PC-9 (cell line): ENCODE measurements at regions not wholly inside any gene's neighbourhood (a gene's known extent, or its start where the extent isn't known, plus 50 kb on each side); places are given as distances from the start of the nearest gene placed in this dataset.

Source experiments
- BruUV-seq: library from RNA; stranded (reverse); fragments of 400-500 nt; replicated peaks from 2 replicates; lab custom pipeline; 2021; lab: Mats Ljungman, UMichigan
- CTCF ChIA-PET: fragments of 300-600 bp; sonication (Branson Sonifier 250); formaldehyde crosslinking; loops from one replicate; lab custom pipeline; 2022; ENCODE audit warnings: antibody characterized with exemption; lab: Charles Lee
- POLR2A ChIA-PET: fragments of 300-600 bp; sonication (Branson Sonifier 250); formaldehyde crosslinking; loops from one replicate; lab custom pipeline; 2022; ENCODE audit warnings: antibody characterized with exemption; ENCODE audit not compliant: unreplicated experiment; lab: Charles Lee
- DNase-seq, 2 experiments: peaks; one replicate each; pipeline versions ENCODE4 v3.0.0 to v3.0.0-alpha.2; 2015 to 2022; ENCODE audit warnings: mixed read lengths in 1 of 2
- H2AFZ ChIP-seq: fragments of 200-600 bp; sonication (generic); 2 replicates; pipeline ENCODE4 v1.8.1; 2017; ENCODE audit warnings: antibody characterized with exemption
- H3F3A ChIP-seq: fragments of 200-600 bp; sonication (generic); 2 replicates; pipeline ENCODE4 v1.8.1; 2017; ENCODE audit warnings: antibody characterized with exemption, mild to moderate bottlenecking, low read depth; ENCODE audit not compliant: insufficient read depth
- H3K27ac ChIP-seq: fragments of 200-600 bp; sonication (generic); 2 replicates; pipeline ENCODE4 v1.6.1; 2016; ENCODE audit warnings: mixed run types
- H3K27me3 ChIP-seq: fragments of 200-600 bp; sonication (generic); 2 replicates; pipeline ENCODE4 v1.6.1; 2016; ENCODE audit warnings: low read depth, mixed run types; ENCODE audit not compliant: insufficient read depth
- H3K36me3 ChIP-seq: fragments of 200-600 bp; sonication (generic); 2 replicates; pipeline ENCODE4 v1.6.1; 2016; ENCODE audit warnings: low read depth, mixed run types
- H3K4me1 ChIP-seq: fragments of 200-600 bp; sonication (generic); replicated peaks from 2 replicates; pipeline ENCODE4 v1.6.1; 2016; ENCODE audit warnings: mixed run types; ENCODE audit not compliant: insufficient read depth
- H3K4me2 ChIP-seq: fragments of 200-600 bp; sonication (generic); 2 replicates; pipeline ENCODE4 v1.6.1; 2017; ENCODE audit warnings: mixed run types
- H3K4me3 ChIP-seq: fragments of 200-600 bp; sonication (generic); 2 replicates; pipeline ENCODE4 v1.6.1; 2016; ENCODE audit warnings: mixed run types
- H3K79me2 ChIP-seq: fragments of 200-600 bp; sonication (generic); 2 replicates; pipeline ENCODE4 v1.6.1; 2017; ENCODE audit warnings: low read depth, mixed run types
- H3K9me2 ChIP-seq: fragments of 200-600 bp; sonication (generic); 2 replicates; pipeline ENCODE4 v1.8.1; 2017; ENCODE audit warnings: mild to moderate bottlenecking; ENCODE audit not compliant: insufficient read depth
- H3K9me3 ChIP-seq: fragments of 200-600 bp; sonication (generic); 2 replicates; pipeline ENCODE4 v1.8.1; 2016; ENCODE audit warnings: low read depth; ENCODE audit not compliant: insufficient read depth
- H4K20me1 ChIP-seq: fragments of 200-600 bp; sonication (generic); 2 replicates; pipeline ENCODE4 v1.8.1; 2017; ENCODE audit not compliant: insufficient read depth
- CTCF ChIP-seq: fragments of 200-600 bp; sonication (generic); conservative IDR thresholded peaks from 2 replicates; pipeline ENCODE4 v1.6.1; 2017; ENCODE audit warnings: mixed run types, antibody characterized with exemption, mild to moderate bottlenecking, moderate library complexity
- EZH2 ChIP-seq: fragments of 200-600 bp; sonication (generic); IDR thresholded peaks from 2 replicates; pipeline ENCODE4 v1.8.0; 2017; ENCODE audit warnings: antibody characterized with exemption, low read depth
- intact Hi-C: fragments of 100-400 bp; cut with micrococcal nuclease; formaldehyde crosslinking; loops from one replicate; pipeline ENCODE4 v1.10.0; 2022; ENCODE audit not compliant: unreplicated experiment

- TF ChIP-seq EZH2 (no peak), CTCF (no peak)
- POLR2A ChIA-PET: no interaction called here
- Histone ChIP-seq H3F3A (no peaks in the 10 kb centered on the region), H3K36me3 (no peaks in the 10 kb centered on the region), H3K4me2 (no peak overlapping the region), H3K79me2 (no peaks in the 10 kb centered on the region), H3K4me3 (no peak overlapping the region), H3K27me3 (peaks cover 65% of the 10 kb centered on the region), H3K9me2 (no peaks in the 10 kb centered on the region), H4K20me1 (no peaks in the 10 kb centered on the region), H3K9me3 (no peaks in the 10 kb centered on the region), H3K4me1 (no peaks in the 10 kb centered on the region), H3K27ac (no peak overlapping the region), H2AFZ (no peak overlapping the region)
- intact Hi-C loops: no loop called here
- no TSS peak for BruUV-seq
- DNase-seq: no peak
- CTCF ChIA-PET: no interaction called here
These were observed 215.1 kb downstream of the TBXT start for GRCh38 chr6:165952514-165952913.

GRCh38 chr6:165950316-165950715, 217.3 kb downstream of the TBXT start:
- no peaks in the 10 kb centered on the region for H3K4me1 ChIP-seq
- no peaks in the 10 kb centered on the region for H3K9me3 ChIP-seq
- H3K9me2 ChIP-seq: no peaks in the 10 kb centered on the region
- H2AFZ ChIP-seq: no peak overlapping the region
- H3K79me2 ChIP-seq: no peaks in the 10 kb centered on the region
- intact Hi-C loops: no loop called here
- CTCF ChIA-PET: no interaction called here
- DNase-seq: no peak
- H3K27me3 ChIP-seq: peaks cover 61% of the 10 kb centered on the region
- H3K36me3 ChIP-seq: no peaks in the 10 kb centered on the region
- no peak overlapping the region for H3K4me3 ChIP-seq
- no peak for TF ChIP-seq EZH2
- TF ChIP-seq CTCF: no peak
- no peaks in the 10 kb centered on the region for H4K20me1 ChIP-seq
- BruUV-seq: no TSS peak
- H3K27ac ChIP-seq: no peak overlapping the region
- POLR2A ChIA-PET: no interaction called here
- H3K4me2 ChIP-seq: no peak overlapping the region
- H3F3A ChIP-seq: no peaks in the 10 kb centered on the region

- H3K9me3 ChIP-seq: no peaks in the 10 kb centered on the region
These were observed 218.3 kb downstream of the TBXT start for GRCh38 chr6:165949324-165949723.

More at GRCh38 chr6:165949324-165949723, 218.3 kb downstream of the TBXT start:
- no TSS peak for BruUV-seq
- no peak overlapping the region for H3K4me3 ChIP-seq
- POLR2A ChIA-PET: no interaction called here
- H3K79me2 ChIP-seq: no peaks in the 10 kb centered on the region
- H4K20me1 ChIP-seq: no peaks in the 10 kb centered on the region
- DNase-seq: no peak
- CTCF ChIA-PET: no interaction called here
- no peak overlapping the region for H3K27ac ChIP-seq
- H3K4me1 ChIP-seq: no peaks in the 10 kb centered on the region
- no peaks in the 10 kb centered on the region for H3F3A ChIP-seq
- H3K27me3 ChIP-seq: peaks cover 52% of the 10 kb centered on the region
- no peaks in the 10 kb centered on the region for H3K9me2 ChIP-seq
- intact Hi-C loops: no loop called here
- H3K36me3 ChIP-seq: no peaks in the 10 kb centered on the region
- no peak overlapping the region for H2AFZ ChIP-seq
- TF ChIP-seq EZH2 (no peak), CTCF (no peak)
- no peak overlapping the region for H3K4me2 ChIP-seq
